ENCODE measurements at regions not wholly inside any gene's neighbourhood (a gene's known extent, or its start where the extent isn't known, plus 50 kb on each side); places are given as distances from the start of the nearest gene placed in this dataset.

- TF ChIP-seq CTCF (IDR thresholded peaks at IDR 0.05) = no peak
- no peak for TF ChIP-seq POLR2AphosphoS5 (IDR thresholded peaks at IDR 0.05)
- no peak for TF ChIP-seq EP300 (IDR thresholded peaks at IDR 0.05; ENCODE audit: low read depth)
Measured at GRCh38 chr18:26729008-26729407, 136.5 kb downstream of the AQP4 start.
